ENCODE measurements at regions not wholly inside any gene's neighbourhood (a gene's known extent, or its start where the extent isn't known, plus 50 kb on each side); places are given as distances from the start of the nearest gene placed in this dataset.

DNA sequence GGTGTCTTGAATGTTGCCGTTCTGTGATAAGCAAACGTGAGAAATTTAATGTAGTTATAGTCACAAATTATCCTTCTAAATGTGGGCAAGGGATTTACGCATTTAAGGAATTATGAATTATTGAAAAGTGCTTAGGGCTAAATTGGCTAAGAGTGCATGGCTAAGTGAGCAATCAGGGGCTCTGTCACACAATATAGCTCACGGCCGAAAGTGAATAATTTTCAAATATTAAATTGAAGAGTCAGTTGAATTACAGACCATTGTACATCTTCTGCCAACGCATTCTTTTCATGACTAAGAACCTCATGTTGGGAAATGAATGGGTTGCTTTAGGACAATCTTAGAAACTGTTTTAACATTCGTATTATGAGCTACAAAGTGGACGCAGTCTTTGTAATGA, 1832.9 kb upstream of the LRRTM1 start:
- CTCF ChIA-PET: no interaction called here
- Mint-ChIP-seq H3K27ac (no peak overlapping the region), H3K36me3 (no peaks in the 10 kb centered on the region), H3K9me3 (peaks cover 9% of the 10 kb centered on the region), H3K4me3 (no peak overlapping the region), H3K27me3 (no peaks in the 10 kb centered on the region), H3K4me1 (no peaks in the 10 kb centered on the region)
- no peak for DNase-seq

DNA sequence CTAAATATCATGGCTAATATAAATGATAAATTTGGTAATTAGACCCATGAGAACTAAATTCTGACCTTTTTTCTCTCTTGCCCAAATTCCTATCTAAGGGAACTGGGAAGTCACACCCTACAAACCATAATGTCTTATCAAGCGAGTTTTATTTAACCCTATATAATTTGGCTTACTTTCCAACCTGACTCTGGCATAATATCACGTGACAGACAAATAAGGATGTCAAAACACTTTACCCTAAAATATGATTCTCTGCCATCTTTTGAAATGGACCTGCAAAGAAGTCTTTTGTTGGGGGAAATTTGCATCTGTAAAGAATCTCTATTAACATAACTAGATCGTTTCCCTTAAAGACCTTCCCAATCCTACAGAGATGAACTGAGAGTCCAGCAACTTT, 1823.5 kb upstream of the LRRTM1 start:
- no peak overlapping the region for H3K27ac Mint-ChIP-seq

DNA sequence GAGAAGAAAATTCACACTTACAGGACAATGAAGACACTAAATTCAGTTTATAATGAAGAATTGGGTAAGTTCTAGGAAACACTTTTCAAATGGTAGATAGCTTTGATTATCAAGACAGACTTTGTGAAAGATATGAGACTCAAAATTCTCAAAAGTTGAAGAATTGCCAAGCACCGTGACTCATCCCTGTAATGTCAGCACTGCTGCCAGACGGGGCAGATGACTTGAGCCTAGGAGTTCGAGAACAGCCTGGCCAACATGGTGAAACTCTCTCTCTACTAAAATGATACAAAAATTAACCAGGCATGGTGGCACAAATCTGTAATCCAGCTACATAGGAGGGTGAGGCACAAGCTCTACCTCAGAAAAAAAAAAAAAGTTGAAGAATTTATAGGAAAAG, 1820.1 kb upstream of the LRRTM1 start:
- no peak overlapping the region for H3K4me3 Mint-ChIP-seq
- H3K9me3 Mint-ChIP-seq: peaks cover 21% of the 10 kb centered on the region
- CTCF ChIA-PET: no interaction called here
- H3K36me3 Mint-ChIP-seq: no peaks in the 10 kb centered on the region
- no peak overlapping the region for H3K27ac Mint-ChIP-seq
- H3K27me3 Mint-ChIP-seq: no peaks in the 10 kb centered on the region
- no peaks in the 10 kb centered on the region for H3K4me1 Mint-ChIP-seq
- DNase-seq: no peak

More for the DNA sequence above, 1823.5 kb upstream of the LRRTM1 start:
- Mint-ChIP-seq H3K4me1 (no peaks in the 10 kb centered on the region), H3K4me3 (no peak overlapping the region), H3K36me3 (no peaks in the 10 kb centered on the region), H3K27me3 (no peaks in the 10 kb centered on the region), H3K9me3 (peaks cover 16% of the 10 kb centered on the region)
- CTCF ChIA-PET: no interaction called here
- no peak for DNase-seq

GRCh38 chr2:82120654-82121053, 1816.1 kb upstream of the LRRTM1 start:
- Mint-ChIP-seq H3K9me3 (peaks cover 7% of the 10 kb centered on the region), H3K27me3 (no peaks in the 10 kb centered on the region), H3K4me1 (no peaks in the 10 kb centered on the region), H3K4me3 (no peak overlapping the region), H3K36me3 (no peaks in the 10 kb centered on the region), H3K27ac (no peak overlapping the region)
- CTCF ChIA-PET: no interaction called here
- DNase-seq: no peak

DNA sequence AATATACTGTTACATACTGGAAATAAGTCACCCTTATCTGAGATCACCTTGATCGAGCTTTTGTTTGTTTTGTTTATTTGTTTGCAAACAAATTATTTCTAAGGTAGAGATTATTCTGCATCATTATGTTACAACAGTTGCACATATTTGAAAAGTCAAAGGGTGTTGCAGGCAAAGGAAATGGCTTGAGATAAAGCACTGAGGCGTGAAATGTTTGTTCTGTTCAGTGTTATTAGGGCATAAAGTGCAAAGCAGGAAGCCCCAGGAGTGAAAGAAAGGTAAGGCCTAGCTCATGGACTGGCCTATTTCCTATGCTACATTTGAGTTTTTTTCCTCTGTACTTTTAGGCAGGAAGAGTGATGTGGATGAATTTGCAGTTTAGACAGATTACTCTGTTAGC, 1815.6 kb upstream of the LRRTM1 start:
- CTCF ChIA-PET: no interaction called here
- Mint-ChIP-seq H3K27ac (no peak overlapping the region), H3K9me3 (peaks cover 7% of the 10 kb centered on the region), H3K4me3 (no peak overlapping the region), H3K27me3 (no peaks in the 10 kb centered on the region), H3K36me3 (no peaks in the 10 kb centered on the region), H3K4me1 (no peaks in the 10 kb centered on the region)
- no peak for DNase-seq

DNA sequence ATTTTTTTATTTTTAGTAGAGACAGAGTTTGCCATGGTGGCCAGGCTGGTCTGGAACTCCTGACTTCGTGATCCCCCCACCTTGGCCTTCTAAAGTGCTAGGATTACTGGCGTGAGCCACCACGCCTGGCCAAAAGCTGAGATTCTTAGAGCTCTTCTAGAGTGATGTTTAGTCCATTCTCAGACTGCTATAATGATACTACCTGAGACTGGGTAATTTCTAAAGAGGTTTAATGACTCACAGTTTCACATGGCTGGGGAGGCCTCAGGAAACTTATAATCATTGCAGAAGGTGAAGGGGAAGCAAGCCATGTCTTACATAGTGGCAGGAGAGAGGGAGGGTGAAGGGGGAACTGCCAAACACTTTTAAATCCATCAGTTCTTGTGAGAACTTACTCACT, 1804.9 kb upstream of the LRRTM1 start:
- no peaks in the 10 kb centered on the region for H3K36me3 Mint-ChIP-seq
- no peak overlapping the region for H3K27ac Mint-ChIP-seq
- no peak overlapping the region for H3K4me3 Mint-ChIP-seq
- H3K27me3 Mint-ChIP-seq: no peaks in the 10 kb centered on the region
- H3K9me3 Mint-ChIP-seq: peaks cover 10% of the 10 kb centered on the region
- CTCF ChIA-PET: no interaction called here
- DNase-seq: no peak
- no peaks in the 10 kb centered on the region for H3K4me1 Mint-ChIP-seq

DNA sequence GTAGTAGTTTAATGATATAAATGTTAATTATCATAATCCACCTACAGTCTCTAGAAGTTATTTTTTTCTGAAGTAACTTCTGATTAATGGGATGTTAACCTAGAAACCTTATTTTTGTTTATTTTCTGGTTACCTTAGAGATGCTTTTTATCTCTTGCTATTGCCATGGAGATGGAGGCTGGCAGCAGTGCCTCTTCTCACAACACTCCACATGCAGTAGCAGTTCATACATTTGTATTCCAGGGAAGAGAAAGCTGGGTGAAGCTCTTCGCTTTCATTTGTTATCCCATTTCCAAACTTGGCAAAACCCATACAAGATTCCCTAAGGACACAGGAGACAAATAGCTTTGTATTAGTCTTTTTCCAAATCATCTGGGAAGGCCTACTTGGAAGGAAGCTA, 1794.1 kb upstream of the LRRTM1 start:
- Mint-ChIP-seq H3K36me3 (no peaks in the 10 kb centered on the region), H3K4me1 (no peaks in the 10 kb centered on the region), H3K9me3 (peaks cover 5% of the 10 kb centered on the region), H3K4me3 (no peak overlapping the region), H3K27me3 (no peaks in the 10 kb centered on the region), H3K27ac (no peak overlapping the region)
- DNase-seq: no peak
- CTCF ChIA-PET: no interaction called here

DNA sequence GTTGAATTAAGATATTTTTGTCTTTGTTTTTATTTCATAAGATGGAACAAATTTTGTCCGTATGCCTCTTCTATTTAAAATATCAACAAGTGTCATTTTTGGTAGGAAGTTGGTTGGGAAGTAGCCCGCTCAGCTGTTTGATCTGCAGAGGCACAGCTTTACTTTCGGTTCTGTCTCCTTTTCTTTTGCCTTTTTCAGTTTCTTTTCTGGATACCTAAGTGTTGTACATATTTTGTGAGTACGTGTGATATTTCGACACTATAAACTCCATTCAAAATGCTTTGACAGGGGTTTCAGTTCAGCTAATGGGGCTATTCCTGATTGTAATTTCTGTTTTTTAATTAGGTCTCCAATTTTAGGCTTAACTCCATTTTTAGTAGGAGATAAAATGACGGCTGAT, 1785.0 kb upstream of the LRRTM1 start:
- Mint-ChIP-seq H3K4me3 (no peak overlapping the region), H3K9me3 (peaks cover 20% of the 10 kb centered on the region), H3K4me1 (no peaks in the 10 kb centered on the region), H3K27me3 (no peaks in the 10 kb centered on the region), H3K27ac (no peak overlapping the region), H3K36me3 (no peaks in the 10 kb centered on the region)
- DNase-seq: no peak
- CTCF ChIA-PET: no interaction called here

DNA sequence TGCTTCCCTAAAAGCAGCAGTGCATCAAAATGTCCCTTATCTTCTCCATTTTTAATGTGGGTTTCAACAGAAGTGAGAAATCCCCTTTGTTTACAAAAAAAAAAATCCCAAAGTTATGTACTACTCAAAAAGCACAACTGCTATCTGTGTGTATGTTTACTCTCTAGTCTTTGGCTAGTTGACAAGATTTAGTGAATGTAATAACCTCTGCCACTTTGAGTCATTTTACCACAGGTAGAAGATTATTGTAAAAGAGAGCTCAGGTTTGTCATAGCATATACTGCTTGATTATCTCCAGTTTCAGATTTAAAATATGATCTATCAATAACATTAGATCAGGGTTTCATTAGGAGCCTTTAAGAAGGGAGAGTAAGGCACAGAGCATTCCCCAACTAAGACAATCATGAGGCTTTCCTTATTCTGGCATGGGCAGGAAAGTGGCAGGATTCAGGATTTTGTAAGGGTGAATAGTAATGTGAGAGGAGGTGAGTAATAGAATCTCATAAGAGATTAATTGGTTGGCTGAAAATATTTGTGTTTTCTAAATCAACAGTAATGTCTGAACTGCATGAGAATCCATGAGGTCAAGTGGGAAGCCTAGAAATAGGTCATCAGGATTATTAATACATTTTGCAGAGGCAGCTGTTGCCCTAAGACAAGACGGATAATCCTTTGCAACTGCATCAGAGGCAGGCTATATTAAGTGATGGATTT, 1780.3 kb upstream of the LRRTM1 start:
- Mint-ChIP-seq H3K9me3 (peaks cover 18% of the 10 kb centered on the region), H3K27me3 (no peaks in the 10 kb centered on the region), H3K36me3 (no peaks in the 10 kb centered on the region), H3K4me3 (no peak overlapping the region), H3K27ac (no peak overlapping the region), H3K4me1 (no peaks in the 10 kb centered on the region)
- DNase-seq: no peak
- CTCF ChIA-PET: no interaction called here

DNA sequence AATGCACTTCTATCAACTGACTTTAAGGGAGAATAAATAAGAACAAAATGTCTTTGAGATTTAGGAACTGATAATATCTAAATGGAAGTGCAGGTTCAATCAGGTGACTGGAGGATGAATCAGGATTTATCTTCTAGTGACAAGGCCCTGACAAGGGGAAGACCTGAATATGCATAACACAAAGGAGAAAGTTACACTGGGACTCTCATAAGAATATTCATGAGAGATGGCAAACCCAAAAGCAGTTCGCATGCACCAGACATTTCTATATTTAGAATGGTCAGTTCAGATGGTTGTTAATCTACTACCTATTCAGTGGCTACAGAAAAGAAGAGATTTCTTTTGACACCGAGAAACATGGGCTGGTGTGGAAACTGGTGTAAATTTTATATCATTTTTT, 1771.3 kb upstream of the LRRTM1 start:
- Mint-ChIP-seq H3K9me3 (peaks cover 9% of the 10 kb centered on the region), H3K36me3 (no peaks in the 10 kb centered on the region), H3K4me1 (no peaks in the 10 kb centered on the region), H3K27ac (no peak overlapping the region), H3K27me3 (no peaks in the 10 kb centered on the region), H3K4me3 (no peak overlapping the region)
- no peak for DNase-seq
- CTCF ChIA-PET: no interaction called here

- Mint-ChIP-seq H3K4me3 (no peak overlapping the region), H3K4me1 (no peaks in the 10 kb centered on the region), H3K27ac (no peak overlapping the region), H3K9me3 (peaks cover 5% of the 10 kb centered on the region), H3K36me3 (no peaks in the 10 kb centered on the region), H3K27me3 (no peaks in the 10 kb centered on the region)
- CTCF ChIA-PET: no interaction called here
- DNase-seq: no peak
Measured at GRCh38 chr2:82062463-82062862, 1757.9 kb upstream of the LRRTM1 start.

DNA sequence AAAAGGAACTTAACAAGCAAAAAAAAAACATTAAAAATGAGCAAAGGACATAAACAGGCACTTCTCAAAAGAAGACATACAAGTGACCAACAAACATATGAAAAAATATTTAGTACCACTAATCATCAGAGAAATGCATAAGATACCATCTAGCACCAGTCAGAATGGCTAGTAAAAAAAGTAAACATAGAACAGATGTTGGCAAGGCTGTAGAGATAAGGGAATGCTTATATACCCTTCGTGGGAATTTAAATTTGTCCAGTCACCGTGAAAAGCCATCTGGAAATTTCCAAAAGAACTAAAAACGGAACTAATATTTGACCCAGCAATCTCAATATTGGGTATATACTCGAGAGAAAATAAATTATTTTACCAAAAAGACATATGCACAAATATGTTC, 1751.3 kb upstream of the LRRTM1 start:
- peaks cover 8% of the 10 kb centered on the region for H3K9me3 Mint-ChIP-seq
- CTCF ChIA-PET: no interaction called here
- H3K27ac Mint-ChIP-seq: no peak overlapping the region
- H3K4me3 Mint-ChIP-seq: no peak overlapping the region
- no peaks in the 10 kb centered on the region for H3K4me1 Mint-ChIP-seq
- no peaks in the 10 kb centered on the region for H3K27me3 Mint-ChIP-seq
- no peak for DNase-seq
- no peaks in the 10 kb centered on the region for H3K36me3 Mint-ChIP-seq

DNA sequence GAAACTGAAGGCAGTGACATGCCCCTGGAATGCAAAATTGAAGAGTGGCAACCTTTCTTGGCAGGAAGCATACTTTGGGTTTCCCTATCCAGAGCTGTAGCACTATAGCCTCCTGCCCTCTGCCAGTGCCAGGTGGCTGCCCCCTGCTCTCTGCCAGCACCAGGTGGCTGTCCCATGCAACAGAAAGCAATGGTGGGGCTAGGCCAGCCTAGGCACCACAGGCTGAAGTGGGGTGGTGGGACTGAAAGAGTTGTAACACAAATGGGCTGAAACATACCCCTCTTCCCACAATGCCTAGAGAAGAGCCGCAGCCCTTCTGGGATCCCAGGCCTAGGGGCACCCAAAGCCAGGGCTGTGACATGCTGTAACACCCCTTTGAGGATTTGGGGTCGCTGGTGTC, 1739.3 kb upstream of the LRRTM1 start:
- CTCF ChIA-PET: no interaction called here
- H3K27me3 Mint-ChIP-seq: no peaks in the 10 kb centered on the region
- H3K4me3 Mint-ChIP-seq: no peak overlapping the region
- H3K4me1 Mint-ChIP-seq: no peaks in the 10 kb centered on the region
- H3K9me3 Mint-ChIP-seq: peaks cover 27% of the 10 kb centered on the region
- H3K27ac Mint-ChIP-seq: no peak overlapping the region
- no peak for DNase-seq
- no peaks in the 10 kb centered on the region for H3K36me3 Mint-ChIP-seq

GRCh38 chr2:82027921-82028615, 1723.5 kb upstream of the LRRTM1 start:
- CTCF ChIA-PET: no interaction called here
- Mint-ChIP-seq H3K36me3 (no peaks in the 10 kb centered on the region), H3K4me1 (no peaks in the 10 kb centered on the region), H3K27me3 (no peaks in the 10 kb centered on the region), H3K9me3 (peaks cover 33% of the 10 kb centered on the region), H3K27ac (no peak overlapping the region), H3K4me3 (no peak overlapping the region)
- no peak for DNase-seq

GRCh38 chr2:82023710-82024109, 1719.2 kb upstream of the LRRTM1 start:
- CTCF ChIA-PET: no interaction called here
- Mint-ChIP-seq H3K27me3 (no peaks in the 10 kb centered on the region), H3K27ac (no peak overlapping the region), H3K9me3 (peaks cover 20% of the 10 kb centered on the region), H3K4me1 (no peaks in the 10 kb centered on the region), H3K36me3 (no peaks in the 10 kb centered on the region), H3K4me3 (no peak overlapping the region)
- no peak for DNase-seq
